Neural progenitor cell (in vitro differentiated cells): ENCODE measurements at regions not wholly inside any gene's neighbourhood (a gene's known extent, or its start where the extent isn't known, plus 50 kb on each side); places are given as distances from the start of the nearest gene placed in this dataset.

ENCODE experiments used
- DNase-seq: peaks from one replicate; pipeline ENCODE4 v3.0.0-alpha.2; 2016; ENCODE audit warnings: low spot score
- H2AFZ ChIP-seq: fragments of 200-600 bp; sonication (generic); replicated peaks from 2 replicates; pipeline ENCODE4 v1.6.1; 2016; ENCODE audit warnings: antibody characterized with exemption
- H3F3A ChIP-seq: fragments of 200-600 bp; sonication (generic); 2 replicates; pipeline ENCODE4 v1.6.1; 2016; ENCODE audit warnings: antibody characterized with exemption, low read depth
- H3K27ac ChIP-seq: fragments of 200-600 bp; sonication (generic); 2 replicates; pipeline ENCODE4 v1.5.1; 2016; ENCODE audit warnings: mild to moderate bottlenecking
- H3K27me3 ChIP-seq: fragments of 200-600 bp; sonication (generic); 2 replicates; pipeline ENCODE4 v1.6.1; 2016; ENCODE audit warnings: mild to moderate bottlenecking, moderate library complexity
- H3K36me3 ChIP-seq: fragments of 200-600 bp; sonication (generic); 2 replicates; pipeline ENCODE4 v1.5.1; 2016
- H3K4me1 ChIP-seq: fragments of 200-600 bp; sonication (generic); 2 replicates; pipeline ENCODE4 v1.6.1; 2016; ENCODE audit warnings: mixed run types
- H3K4me2 ChIP-seq: fragments of 200-600 bp; sonication (generic); 2 replicates; pipeline ENCODE4 v1.6.1; 2016
- H3K4me3 ChIP-seq: fragments of 200-600 bp; sonication (generic); 2 replicates; pipeline ENCODE4 v1.5.1; 2016
- H3K79me2 ChIP-seq: fragments of 200-600 bp; sonication (generic); 2 replicates; pipeline ENCODE4 v1.6.1; 2016; ENCODE audit warnings: low read depth
- H3K9ac ChIP-seq: fragments of 200-600 bp; sonication (generic); 2 replicates; pipeline ENCODE4 v1.6.1; 2016
- H3K9me3 ChIP-seq: fragments of 200-600 bp; sonication (generic); 2 replicates; pipeline ENCODE4 v1.5.1; 2016; ENCODE audit warnings: low read depth
- H4K20me1 ChIP-seq: fragments of 200-600 bp; sonication (generic); 2 replicates; pipeline ENCODE4 v1.6.1; 2016; ENCODE audit warnings: low read depth
- H3K27ac Mint-ChIP-seq: 3 replicates; pipeline ENCODE4 v1.8.0; 2021; ENCODE audit warnings: mixed read lengths
- H3K27me3 Mint-ChIP-seq: 2 replicates; pipeline ENCODE4 v1.8.0; 2022; ENCODE audit warnings: low read depth, mild to moderate bottlenecking, inconsistent platforms, moderate library complexity, mixed read lengths; ENCODE audit not compliant: insufficient read depth
- H3K36me3 Mint-ChIP-seq: 3 replicates; pipeline ENCODE4 v1.8.0; 2021; ENCODE audit warnings: mixed read lengths
- H3K4me1 Mint-ChIP-seq: 3 replicates; pipeline ENCODE4 v1.8.0; 2021; ENCODE audit warnings: mixed read lengths
- H3K4me3 Mint-ChIP-seq: 3 replicates; pipeline ENCODE4 v1.8.0; 2021; ENCODE audit warnings: mild to moderate bottlenecking, moderate library complexity, mixed read lengths
- H3K9me3 Mint-ChIP-seq: 3 replicates; pipeline ENCODE4 v1.8.0; 2020; ENCODE audit warnings: mixed read lengths
- EZH2 ChIP-seq: fragments of 200-600 bp; sonication (generic); IDR thresholded peaks from 2 replicates; pipeline ENCODE4 v1.6.1; 2017; ENCODE audit warnings: antibody characterized with exemption, mild to moderate bottlenecking, moderate library complexity
- EZH2phosphoT487 ChIP-seq: fragments of 200-600 bp; sonication (generic); IDR thresholded peaks from 2 replicates; pipeline ENCODE4 v1.6.1; 2017; ENCODE audit warnings: antibody characterized with exemption
- TF ChIP-seq, protein P1 (sequence below): fragments of 200-600 bp; sonication (generic); IDR thresholded peaks from 2 replicates; pipeline ENCODE4 v1.5.1; 2017; ENCODE audit warnings: antibody characterized with exemption, mild to moderate bottlenecking

GRCh38 chr21:19246018-19246417 lies 842.4 kb upstream of the TMPRSS15 start:
- no peak overlapping the region for H3K27ac Mint-ChIP-seq
- no peaks in the 10 kb centered on the region for H3K36me3 Mint-ChIP-seq
- H3K4me1 ChIP-seq, result no peaks in the 10 kb centered on the region
- no peak overlapping the region for H3K4me2 ChIP-seq
- TF ChIP-seq EZH2phosphoT487 (no peak), EZH2 (no peak)
- TF ChIP-seq, protein P1, sequence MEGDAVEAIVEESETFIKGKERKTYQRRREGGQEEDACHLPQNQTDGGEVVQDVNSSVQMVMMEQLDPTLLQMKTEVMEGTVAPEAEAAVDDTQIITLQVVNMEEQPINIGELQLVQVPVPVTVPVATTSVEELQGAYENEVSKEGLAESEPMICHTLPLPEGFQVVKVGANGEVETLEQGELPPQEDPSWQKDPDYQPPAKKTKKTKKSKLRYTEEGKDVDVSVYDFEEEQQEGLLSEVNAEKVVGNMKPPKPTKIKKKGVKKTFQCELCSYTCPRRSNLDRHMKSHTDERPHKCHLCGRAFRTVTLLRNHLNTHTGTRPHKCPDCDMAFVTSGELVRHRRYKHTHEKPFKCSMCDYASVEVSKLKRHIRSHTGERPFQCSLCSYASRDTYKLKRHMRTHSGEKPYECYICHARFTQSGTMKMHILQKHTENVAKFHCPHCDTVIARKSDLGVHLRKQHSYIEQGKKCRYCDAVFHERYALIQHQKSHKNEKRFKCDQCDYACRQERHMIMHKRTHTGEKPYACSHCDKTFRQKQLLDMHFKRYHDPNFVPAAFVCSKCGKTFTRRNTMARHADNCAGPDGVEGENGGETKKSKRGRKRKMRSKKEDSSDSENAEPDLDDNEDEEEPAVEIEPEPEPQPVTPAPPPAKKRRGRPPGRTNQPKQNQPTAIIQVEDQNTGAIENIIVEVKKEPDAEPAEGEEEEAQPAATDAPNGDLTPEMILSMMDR, result no peak
- no peaks in the 10 kb centered on the region for H3K79me2 ChIP-seq
- H3K4me3 Mint-ChIP-seq, result no peak overlapping the region
- H3K4me3 ChIP-seq, result no peak overlapping the region
- H3K27me3 ChIP-seq, result no peaks in the 10 kb centered on the region
- no peak for DNase-seq
- peaks cover 4% of the 10 kb centered on the region for H3K36me3 ChIP-seq
- peaks cover 11% of the 10 kb centered on the region for H3K9me3 Mint-ChIP-seq
- H3K27ac ChIP-seq, result no peak overlapping the region
- H3K27me3 Mint-ChIP-seq, result no peaks in the 10 kb centered on the region
- no peaks in the 10 kb centered on the region for H3F3A ChIP-seq
- no peaks in the 10 kb centered on the region for H3K9me3 ChIP-seq
- H4K20me1 ChIP-seq, result no peaks in the 10 kb centered on the region
- no peak overlapping the region for H2AFZ ChIP-seq
- H3K9ac ChIP-seq, result no peak overlapping the region
- no peaks in the 10 kb centered on the region for H3K4me1 Mint-ChIP-seq

DNA sequence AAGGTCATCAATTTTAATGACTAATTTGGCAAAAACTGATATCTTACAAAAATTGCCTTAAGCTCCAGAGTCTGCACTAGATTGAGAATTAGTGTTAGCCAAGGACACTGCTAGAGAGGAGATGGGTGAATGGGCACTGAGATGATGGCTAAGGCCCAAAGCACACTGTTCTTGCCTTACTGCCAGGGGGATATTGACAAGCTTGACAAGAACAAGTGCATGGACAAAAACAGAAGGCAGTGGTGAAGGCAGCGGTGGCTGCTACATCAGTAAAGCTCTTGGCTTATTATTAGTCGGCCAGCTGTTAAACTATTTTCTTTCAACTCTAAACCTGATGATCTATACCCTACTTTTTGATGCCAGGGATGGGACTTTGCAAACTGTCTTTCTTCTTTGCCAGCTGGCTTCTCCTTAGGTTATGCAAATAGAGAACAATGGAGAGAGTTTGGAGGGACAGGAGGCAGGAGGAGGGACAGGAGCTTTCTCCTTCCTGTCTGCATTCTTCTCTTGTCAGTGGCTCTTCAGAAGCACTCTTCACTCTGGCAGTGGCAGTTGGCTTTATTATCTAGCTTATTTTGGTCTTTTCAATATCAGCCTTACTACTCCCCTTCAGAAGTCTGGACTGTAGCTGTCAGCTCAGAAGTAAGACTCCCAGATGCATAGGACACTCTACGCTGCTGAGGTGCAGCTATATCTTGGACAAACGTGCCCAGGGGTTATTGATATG lies 853.5 kb upstream of the TMPRSS15 start:
- Mint-ChIP-seq H3K9me3 (no peaks in the 10 kb centered on the region), H3K27ac (no peak overlapping the region), H3K27me3 (peaks cover 2% of the 10 kb centered on the region), H3K4me3 (no peak overlapping the region), H3K4me1 (peaks cover 13% of the 10 kb centered on the region), H3K36me3 (no peaks in the 10 kb centered on the region)
- Histone ChIP-seq H3F3A (no peaks in the 10 kb centered on the region), H2AFZ (peak overlapping the region; percentile 4), H3K9me3 (no peaks in the 10 kb centered on the region), H3K9ac (no peak overlapping the region), H3K27me3 (no peaks in the 10 kb centered on the region), H3K4me3 (no peak overlapping the region), H3K27ac (no peak overlapping the region), H3K4me2 (no peak overlapping the region), H3K36me3 (no peaks in the 10 kb centered on the region), H3K79me2 (no peaks in the 10 kb centered on the region), H4K20me1 (no peaks in the 10 kb centered on the region), H3K4me1 (no peaks in the 10 kb centered on the region)
- peak; percentile 13 for DNase-seq
- TF ChIP-seq EZH2phosphoT487 (no peak), EZH2 (no peak)
- TF ChIP-seq, protein P1, result no peak

- no peaks in the 10 kb centered on the region for H3K36me3 Mint-ChIP-seq
- H3K4me3 Mint-ChIP-seq, result no peak overlapping the region
- H3K27ac ChIP-seq, result no peak overlapping the region
- no peaks in the 10 kb centered on the region for H3F3A ChIP-seq
- no peak overlapping the region for H3K4me3 ChIP-seq
- H3K9me3 Mint-ChIP-seq, result peaks cover 5% of the 10 kb centered on the region
- peak overlapping the region; percentile 98 for H3K27ac Mint-ChIP-seq
- peaks cover 16% of the 10 kb centered on the region for H3K4me1 Mint-ChIP-seq
- no peaks in the 10 kb centered on the region for H3K36me3 ChIP-seq
- H3K9me3 ChIP-seq, result no peaks in the 10 kb centered on the region
- H3K79me2 ChIP-seq, result no peaks in the 10 kb centered on the region
- peak overlapping the region; percentile 7 for H2AFZ ChIP-seq
- H3K27me3 Mint-ChIP-seq, result peaks cover 2% of the 10 kb centered on the region
- H3K4me1 ChIP-seq, result no peaks in the 10 kb centered on the region
- no peak overlapping the region for H3K9ac ChIP-seq
- no peaks in the 10 kb centered on the region for H4K20me1 ChIP-seq
- no peak overlapping the region for H3K4me2 ChIP-seq
- no peak for DNase-seq
- H3K27me3 ChIP-seq, result no peaks in the 10 kb centered on the region
- TF ChIP-seq, protein P1, result no peak
- no peak for TF ChIP-seq EZH2phosphoT487
- no peak for TF ChIP-seq EZH2
Measured at GRCh38 chr21:19261731-19262376, 858.3 kb upstream of the TMPRSS15 start.
